Non-pigmented ciliary epithelial cell (primary cell): ENCODE measurements at regions not wholly inside any gene's neighbourhood (a gene's known extent, or its start where the extent isn't known, plus 50 kb on each side); places are given as distances from the start of the nearest gene placed in this dataset.
"Not testable (repeated sequence)": the region's sequence is repeated elsewhere in the genome, so short reads cannot be mapped to it uniquely, and the experiment has no call there.

Experiments
- DNase-seq: peaks from one replicate; pipeline ENCODE4 v3.0.0-alpha.2; 2010; ENCODE audit warnings: low read depth

GRCh38 chr4:120005527-120005926, 61.1 kb downstream of the MAD2L1 start:
- no peak for DNase-seq

- no peak for DNase-seq
These were observed 61.6 kb downstream of the MAD2L1 start for GRCh38 chr4:120005076-120005475.

GRCh38 chr4:120004054-120004453, 62.6 kb downstream of the MAD2L1 start:
- DNase-seq: no peak

- DNase-seq: no peak
These were observed 63.5 kb downstream of the MAD2L1 start for GRCh38 chr4:120003193-120003592.

GRCh38 chr4:120001850-120002249, 64.8 kb downstream of the MAD2L1 start:
- DNase-seq: no peak

- DNase-seq: no peak
These were observed 65.9 kb downstream of the MAD2L1 start for GRCh38 chr4:120000591-120001296.

- not testable (repeated sequence) for DNase-seq
These were observed 70.6 kb downstream of the MAD2L1 start for GRCh38 chr4:119996024-119996423.

- no peak for DNase-seq
These were observed 81.7 kb downstream of the MAD2L1 start for GRCh38 chr4:119984996-119985395.

GRCh38 chr4:119982756-119983155, 83.9 kb downstream of the MAD2L1 start:
- DNase-seq: no peak

GRCh38 chr4:119980456-119980855, 86.2 kb downstream of the MAD2L1 start:
- no peak for DNase-seq

GRCh38 chr4:119977076-119977940, 89.3 kb downstream of the MAD2L1 start:
- no peak for DNase-seq

- DNase-seq: no peak
These were observed 95.1 kb downstream of the MAD2L1 start for GRCh38 chr4:119971431-119972084.

- no peak for DNase-seq
These were observed 104.0 kb downstream of the MAD2L1 start for GRCh38 chr4:119962631-119963030.

- DNase-seq: no peak
These were observed 107.7 kb downstream of the MAD2L1 start for GRCh38 chr4:119958983-119959382.

GRCh38 chr4:119955256-119955655, 111.4 kb downstream of the MAD2L1 start:
- no peak for DNase-seq

GRCh38 chr4:119954487-119954886, 112.2 kb downstream of the MAD2L1 start:
- not testable (repeated sequence) for DNase-seq

- DNase-seq: no peak
These were observed 120.3 kb downstream of the MAD2L1 start for GRCh38 chr4:119946359-119946758.

GRCh38 chr4:119942806-119943205, 123.8 kb downstream of the MAD2L1 start:
- no peak for DNase-seq

GRCh38 chr4:119940557-119940956, 126.1 kb downstream of the MAD2L1 start:
- DNase-seq: no peak

- DNase-seq: no peak
These were observed 127.3 kb downstream of the MAD2L1 start for GRCh38 chr4:119939071-119939995.

GRCh38 chr4:119937746-119938145, 128.9 kb downstream of the MAD2L1 start:
- DNase-seq: no peak

- no peak for DNase-seq
These were observed 133.0 kb downstream of the MAD2L1 start for GRCh38 chr4:119933606-119934005.
